Thyroid gland (tissue), 4 donors: ENCODE measurements at regions not wholly inside any gene's neighbourhood (a gene's known extent, or its start where the extent isn't known, plus 50 kb on each side); places are given as distances from the start of the nearest gene placed in this dataset.

ENCODE experiments used
- POLR2A ChIP-seq, 2 donors: fragments of 450-650 bp; IDR thresholded peaks; one replicate each; pipeline ENCODE4 v1.6.1; 2017; ENCODE audit warnings: antibody characterized with exemption in 2 of 2, mild to moderate bottlenecking in 2 of 2, moderate library complexity in 1 of 2
- TF ChIP-seq, protein P1 (sequence below), 6 experiments: fragments of 200-600 bp in 3 of 6; fragments of 450-650 bp in 3 of 6; sonication (generic) in 3 of 6; IDR thresholded peaks; one replicate each; pipeline ENCODE4 v1.5.1; 2016 to 2019; ENCODE audit warnings: antibody characterized with exemption in 6 of 6, mild to moderate bottlenecking in 2 of 6, inconsistent platforms in 1 of 6, moderate library complexity in 1 of 6

DNA sequence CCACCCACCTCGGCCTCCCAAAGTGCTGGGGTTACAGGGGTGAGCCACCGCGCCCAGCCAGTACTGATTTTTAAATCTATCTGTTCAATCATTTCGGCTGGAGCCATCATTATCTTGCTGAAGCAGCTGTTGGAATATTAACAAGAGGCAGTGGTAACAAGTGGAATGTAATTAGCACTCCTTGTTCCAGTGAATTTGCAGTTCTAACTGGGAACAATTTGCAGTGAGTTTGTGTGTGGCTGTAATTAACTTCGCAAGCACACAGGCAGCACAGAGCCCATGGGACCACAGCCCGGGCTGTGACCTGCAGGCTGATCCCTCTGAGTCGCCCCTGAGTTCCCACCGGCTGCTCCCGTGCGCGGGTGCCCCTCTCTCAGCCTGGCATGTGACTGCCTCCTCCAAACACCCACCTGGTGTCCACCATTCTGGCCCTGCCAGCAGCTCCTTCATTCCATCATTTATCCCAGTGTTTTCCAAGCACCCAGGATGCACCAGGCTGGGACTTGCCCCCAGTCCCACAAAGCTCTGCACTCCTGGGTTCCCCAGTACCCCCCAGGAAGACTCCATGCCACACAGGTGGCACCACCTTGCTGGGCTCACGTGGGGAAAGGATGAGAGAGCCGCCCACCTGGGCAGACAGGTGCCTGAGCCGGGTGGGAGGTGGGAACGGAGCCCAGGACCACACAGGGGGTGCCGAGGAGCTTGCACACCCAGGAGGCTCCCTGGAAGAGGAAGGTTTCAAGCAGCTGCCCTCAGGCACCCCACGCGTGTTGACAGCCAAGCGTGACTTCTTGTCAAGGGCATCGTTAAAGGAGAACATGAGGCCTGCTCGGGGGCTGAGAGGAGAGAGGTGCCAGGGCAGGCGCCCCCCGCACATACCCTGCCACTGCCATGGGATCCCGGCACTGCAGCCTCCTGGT, 75.2 kb downstream of the YTHDF1 start:
- TF ChIP-seq, protein P1, sequence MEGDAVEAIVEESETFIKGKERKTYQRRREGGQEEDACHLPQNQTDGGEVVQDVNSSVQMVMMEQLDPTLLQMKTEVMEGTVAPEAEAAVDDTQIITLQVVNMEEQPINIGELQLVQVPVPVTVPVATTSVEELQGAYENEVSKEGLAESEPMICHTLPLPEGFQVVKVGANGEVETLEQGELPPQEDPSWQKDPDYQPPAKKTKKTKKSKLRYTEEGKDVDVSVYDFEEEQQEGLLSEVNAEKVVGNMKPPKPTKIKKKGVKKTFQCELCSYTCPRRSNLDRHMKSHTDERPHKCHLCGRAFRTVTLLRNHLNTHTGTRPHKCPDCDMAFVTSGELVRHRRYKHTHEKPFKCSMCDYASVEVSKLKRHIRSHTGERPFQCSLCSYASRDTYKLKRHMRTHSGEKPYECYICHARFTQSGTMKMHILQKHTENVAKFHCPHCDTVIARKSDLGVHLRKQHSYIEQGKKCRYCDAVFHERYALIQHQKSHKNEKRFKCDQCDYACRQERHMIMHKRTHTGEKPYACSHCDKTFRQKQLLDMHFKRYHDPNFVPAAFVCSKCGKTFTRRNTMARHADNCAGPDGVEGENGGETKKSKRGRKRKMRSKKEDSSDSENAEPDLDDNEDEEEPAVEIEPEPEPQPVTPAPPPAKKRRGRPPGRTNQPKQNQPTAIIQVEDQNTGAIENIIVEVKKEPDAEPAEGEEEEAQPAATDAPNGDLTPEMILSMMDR (IDR thresholded peaks at IDR 0.05) = no peak
- TF ChIP-seq POLR2A (IDR thresholded peaks at IDR 0.05) = no peak
